ENCODE measurements at regions not wholly inside any gene's neighbourhood (a gene's known extent, or its start where the extent isn't known, plus 50 kb on each side); places are given as distances from the start of the nearest gene placed in this dataset.

- H3K9me3 ChIP-seq (replicated peaks; ENCODE audit: low read length) = no peaks in the 10 kb centered on the region
- H3K4me3 ChIP-seq (ENCODE audit: low read length) = no peak overlapping the region
- H3K9ac ChIP-seq (ENCODE audit: low read depth, low read length) = no peak overlapping the region
- no peaks in the 10 kb centered on the region for H3K36me3 ChIP-seq (ENCODE audit: insufficient read depth, low read length)
- H3K27me3 ChIP-seq (ENCODE audit: control insufficient read depth, insufficient read depth, low read length) = no peaks in the 10 kb centered on the region
- H3K4me2 ChIP-seq (ENCODE audit: low read length) = no peak overlapping the region
- no peaks in the 10 kb centered on the region for H3K4me1 ChIP-seq (ENCODE audit: control insufficient read depth, insufficient read depth, low read length)
Observed at GRCh38 chr12:60836651-60837050, 1240.8 kb downstream of the SLC16A7 start.

GRCh38 chr12:60842181-60842580, 1246.4 kb downstream of the SLC16A7 start:
- no peaks in the 10 kb centered on the region for H3K36me3 ChIP-seq (ENCODE audit: insufficient read depth, low read length)
- H3K9me3 ChIP-seq (replicated peaks; ENCODE audit: low read length) = no peaks in the 10 kb centered on the region

DNA sequence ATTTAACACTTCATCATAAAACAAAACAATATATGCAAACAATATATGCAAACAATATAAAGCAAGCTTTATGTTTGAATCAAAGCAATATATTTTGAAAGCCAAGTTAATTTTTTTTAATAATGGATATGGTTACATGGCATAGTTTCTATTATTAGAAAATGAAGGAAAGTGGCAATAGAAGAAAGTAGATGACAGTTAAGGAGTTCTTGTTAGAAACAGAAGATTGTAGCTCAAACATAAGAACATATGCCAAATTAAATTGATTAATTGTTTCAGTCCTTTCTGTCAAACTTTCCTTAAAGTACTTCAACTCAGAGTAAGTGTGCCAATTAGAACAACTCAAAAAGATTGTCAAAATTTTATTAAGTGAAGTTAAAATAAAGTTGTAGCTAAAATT, 1248.3 kb downstream of the SLC16A7 start:
- Histone ChIP-seq H3K4me2 (ENCODE audit: low read length) (no peak overlapping the region), H3K4me1 (ENCODE audit: control insufficient read depth, insufficient read depth, low read length) (no peaks in the 10 kb centered on the region), H3K9me3 (replicated peaks; ENCODE audit: low read length) (no peaks in the 10 kb centered on the region), H3K4me3 (ENCODE audit: low read length) (no peak overlapping the region), H3K27me3 (ENCODE audit: control insufficient read depth, insufficient read depth, low read length) (no peaks in the 10 kb centered on the region), H3K36me3 (ENCODE audit: insufficient read depth, low read length) (no peaks in the 10 kb centered on the region), H3K9ac (ENCODE audit: low read depth, low read length) (no peak overlapping the region)

More at GRCh38 chr12:60842181-60842580, 1246.4 kb downstream of the SLC16A7 start:
- Histone ChIP-seq H3K27me3 (ENCODE audit: control insufficient read depth, insufficient read depth, low read length) (no peaks in the 10 kb centered on the region), H3K4me3 (ENCODE audit: low read length) (no peak overlapping the region), H3K4me1 (ENCODE audit: control insufficient read depth, insufficient read depth, low read length) (no peaks in the 10 kb centered on the region), H3K9ac (ENCODE audit: low read depth, low read length) (no peak overlapping the region), H3K4me2 (ENCODE audit: low read length) (no peak overlapping the region)

DNA sequence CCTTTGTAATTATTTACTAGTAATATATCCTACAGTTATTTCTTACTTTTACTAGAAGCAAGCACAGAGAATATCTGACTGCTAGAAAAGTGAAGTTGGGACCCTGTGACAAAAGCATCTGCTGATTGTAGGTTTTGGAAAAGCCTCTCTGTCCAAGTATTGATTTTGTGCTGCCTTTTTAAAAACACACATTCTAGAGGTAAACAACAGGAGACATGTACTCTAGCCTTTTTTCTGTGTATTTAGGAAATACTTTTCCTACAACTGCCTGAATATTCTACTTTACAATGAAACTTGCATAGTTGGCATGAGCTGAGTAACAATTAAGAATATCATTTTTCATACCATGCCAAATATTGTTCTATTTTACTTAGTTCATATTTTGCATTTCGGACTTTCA, 1249.0 kb downstream of the SLC16A7 start:
- Histone ChIP-seq H3K4me1 (ENCODE audit: control insufficient read depth, insufficient read depth, low read length) (no peaks in the 10 kb centered on the region), H3K9me3 (replicated peaks; ENCODE audit: low read length) (no peaks in the 10 kb centered on the region), H3K36me3 (ENCODE audit: insufficient read depth, low read length) (no peaks in the 10 kb centered on the region), H3K27me3 (ENCODE audit: control insufficient read depth, insufficient read depth, low read length) (no peaks in the 10 kb centered on the region), H3K9ac (ENCODE audit: low read depth, low read length) (no peak overlapping the region), H3K4me2 (ENCODE audit: low read length) (no peak overlapping the region), H3K4me3 (ENCODE audit: low read length) (no peak overlapping the region)

DNA sequence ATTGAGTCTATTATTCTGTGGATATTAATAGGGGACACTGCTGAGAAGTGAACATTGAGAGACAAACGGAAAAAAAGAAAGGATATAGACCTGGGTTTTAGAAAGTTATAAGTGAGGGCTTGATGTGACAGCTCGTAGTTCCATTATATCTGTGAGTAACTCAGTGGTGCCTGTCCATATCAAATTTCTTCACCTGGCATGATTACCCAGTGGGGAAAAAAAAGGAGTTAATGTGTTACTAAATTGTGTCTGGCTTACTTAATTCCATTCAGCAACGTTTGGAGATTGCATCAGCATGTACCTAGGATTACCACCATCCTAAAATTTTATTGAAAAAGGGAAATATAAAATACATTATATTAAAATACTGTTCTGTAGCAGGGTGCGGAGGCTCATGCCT, 1249.9 kb downstream of the SLC16A7 start:
- Histone ChIP-seq H3K36me3 (ENCODE audit: insufficient read depth, low read length) (no peaks in the 10 kb centered on the region), H3K9me3 (replicated peaks; ENCODE audit: low read length) (no peaks in the 10 kb centered on the region), H3K4me2 (ENCODE audit: low read length) (no peak overlapping the region), H3K4me3 (ENCODE audit: low read length) (no peak overlapping the region), H3K27me3 (ENCODE audit: control insufficient read depth, insufficient read depth, low read length) (no peaks in the 10 kb centered on the region), H3K4me1 (ENCODE audit: control insufficient read depth, insufficient read depth, low read length) (no peaks in the 10 kb centered on the region), H3K9ac (ENCODE audit: low read depth, low read length) (no peak overlapping the region)

GRCh38 chr12:60847281-60847680, 1251.5 kb downstream of the SLC16A7 start:
- Histone ChIP-seq H3K36me3 (ENCODE audit: insufficient read depth, low read length) (no peaks in the 10 kb centered on the region), H3K4me3 (ENCODE audit: low read length) (no peak overlapping the region), H3K4me2 (ENCODE audit: low read length) (no peak overlapping the region), H3K9me3 (replicated peaks; ENCODE audit: low read length) (no peaks in the 10 kb centered on the region), H3K9ac (ENCODE audit: low read depth, low read length) (no peak overlapping the region), H3K4me1 (ENCODE audit: control insufficient read depth, insufficient read depth, low read length) (no peaks in the 10 kb centered on the region), H3K27me3 (ENCODE audit: control insufficient read depth, insufficient read depth, low read length) (no peaks in the 10 kb centered on the region)

- no peak overlapping the region for H3K9ac ChIP-seq (ENCODE audit: low read depth, low read length)
- no peaks in the 10 kb centered on the region for H3K9me3 ChIP-seq (replicated peaks; ENCODE audit: low read length)
- no peak overlapping the region for H3K4me3 ChIP-seq (ENCODE audit: low read length)
- no peaks in the 10 kb centered on the region for H3K4me1 ChIP-seq (ENCODE audit: control insufficient read depth, insufficient read depth, low read length)
- no peak overlapping the region for H3K4me2 ChIP-seq (ENCODE audit: low read length)
- no peaks in the 10 kb centered on the region for H3K36me3 ChIP-seq (ENCODE audit: insufficient read depth, low read length)
- no peaks in the 10 kb centered on the region for H3K27me3 ChIP-seq (ENCODE audit: control insufficient read depth, insufficient read depth, low read length)
Observed at GRCh38 chr12:60849723-60850122, 1253.9 kb downstream of the SLC16A7 start.

GRCh38 chr12:60853407-60853806, 1257.6 kb downstream of the SLC16A7 start:
- Histone ChIP-seq H3K9ac (ENCODE audit: low read depth, low read length) (no peak overlapping the region), H3K4me3 (ENCODE audit: low read length) (no peak overlapping the region), H3K9me3 (replicated peaks; ENCODE audit: low read length) (no peaks in the 10 kb centered on the region), H3K27me3 (ENCODE audit: control insufficient read depth, insufficient read depth, low read length) (no peaks in the 10 kb centered on the region), H3K4me2 (ENCODE audit: low read length) (no peak overlapping the region), H3K4me1 (ENCODE audit: control insufficient read depth, insufficient read depth, low read length) (no peaks in the 10 kb centered on the region), H3K36me3 (ENCODE audit: insufficient read depth, low read length) (no peaks in the 10 kb centered on the region)

GRCh38 chr12:60863421-60863820, 1267.6 kb downstream of the SLC16A7 start:
- H3K9ac ChIP-seq (ENCODE audit: low read depth, low read length) = no peak overlapping the region
- H3K4me2 ChIP-seq (ENCODE audit: low read length) = no peak overlapping the region
- no peaks in the 10 kb centered on the region for H3K36me3 ChIP-seq (ENCODE audit: insufficient read depth, low read length)
- no peaks in the 10 kb centered on the region for H3K4me1 ChIP-seq (ENCODE audit: control insufficient read depth, insufficient read depth, low read length)
- no peak overlapping the region for H3K4me3 ChIP-seq (ENCODE audit: low read length)
- H3K9me3 ChIP-seq (replicated peaks; ENCODE audit: low read length) = no peaks in the 10 kb centered on the region
- no peaks in the 10 kb centered on the region for H3K27me3 ChIP-seq (ENCODE audit: control insufficient read depth, insufficient read depth, low read length)

- Histone ChIP-seq H3K4me2 (ENCODE audit: low read length) (no peak overlapping the region), H3K27me3 (ENCODE audit: control insufficient read depth, insufficient read depth, low read length) (no peaks in the 10 kb centered on the region), H3K36me3 (ENCODE audit: insufficient read depth, low read length) (no peaks in the 10 kb centered on the region), H3K4me3 (ENCODE audit: low read length) (no peak overlapping the region), H3K9me3 (replicated peaks; ENCODE audit: low read length) (peaks cover 3% of the 10 kb centered on the region), H3K4me1 (ENCODE audit: control insufficient read depth, insufficient read depth, low read length) (no peaks in the 10 kb centered on the region), H3K9ac (ENCODE audit: low read depth, low read length) (no peak overlapping the region)
Observed at GRCh38 chr12:60872219-60872618, 1276.4 kb downstream of the SLC16A7 start.

- Histone ChIP-seq H3K4me1 (ENCODE audit: control insufficient read depth, insufficient read depth, low read length) (no peaks in the 10 kb centered on the region), H3K27me3 (ENCODE audit: control insufficient read depth, insufficient read depth, low read length) (no peaks in the 10 kb centered on the region), H3K4me3 (ENCODE audit: low read length) (no peak overlapping the region), H3K9me3 (replicated peaks; ENCODE audit: low read length) (peaks cover 3% of the 10 kb centered on the region), H3K4me2 (ENCODE audit: low read length) (no peak overlapping the region), H3K9ac (ENCODE audit: low read depth, low read length) (no peak overlapping the region), H3K36me3 (ENCODE audit: insufficient read depth, low read length) (no peaks in the 10 kb centered on the region)
Observed at GRCh38 chr12:60872850-60873713, 1277.3 kb downstream of the SLC16A7 start.

DNA sequence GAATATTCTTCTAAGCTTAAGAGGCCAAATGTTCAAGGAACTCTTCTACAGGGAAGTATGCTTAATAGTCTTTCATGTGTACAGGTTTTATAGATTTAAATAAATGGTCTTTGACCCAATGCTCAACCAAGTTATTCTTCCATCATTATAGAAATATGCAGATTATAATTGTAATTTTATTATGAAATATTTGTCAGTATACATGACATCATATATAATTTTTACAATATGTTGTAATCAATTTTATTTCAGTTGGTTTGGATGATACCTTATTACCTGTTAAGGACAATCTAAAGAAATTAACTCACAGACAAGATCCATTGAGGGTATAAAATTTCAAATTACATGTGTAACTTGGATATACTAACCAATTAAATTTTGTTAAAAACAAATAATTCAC, 1278.3 kb downstream of the SLC16A7 start:
- Histone ChIP-seq H3K4me1 (ENCODE audit: control insufficient read depth, insufficient read depth, low read length) (no peaks in the 10 kb centered on the region), H3K4me3 (ENCODE audit: low read length) (no peak overlapping the region), H3K9ac (ENCODE audit: low read depth, low read length) (no peak overlapping the region), H3K27me3 (ENCODE audit: control insufficient read depth, insufficient read depth, low read length) (no peaks in the 10 kb centered on the region), H3K9me3 (replicated peaks; ENCODE audit: low read length) (peaks cover 3% of the 10 kb centered on the region), H3K36me3 (ENCODE audit: insufficient read depth, low read length) (no peaks in the 10 kb centered on the region), H3K4me2 (ENCODE audit: low read length) (no peak overlapping the region)
